ENCODE measurements at regions not wholly inside any gene's neighbourhood (a gene's known extent, or its start where the extent isn't known, plus 50 kb on each side); places are given as distances from the start of the nearest gene placed in this dataset.

- Histone ChIP-seq H3K27me3 (no peaks in the 10 kb centered on the region), H3K27ac (no peak overlapping the region), H3K36me3 (replicated peaks in 1 of 2; ENCODE audit: insufficient read depth in 1 of 2, low read depth in 2 of 2) (no peaks in the 10 kb centered on the region), H3K4me3 (no peak overlapping the region), H3K9me3 (no peaks in the 10 kb centered on the region), H3K4me1 (no peaks in the 10 kb centered on the region)
- ATAC-seq (no peak), DNase-seq (no peak)
- intact Hi-C loops (cut with DNase I) = no loop called here
- 67 to 75% methylated on average over 1 of the region's 1 CpG for WGBS, 2 donors
- no peak for TF ChIP-seq CTCF (IDR thresholded peaks at IDR 0.05)
- TF ChIP-seq POLR2A (IDR thresholded peaks at IDR 0.05) = no peak
These were observed 356.6 kb downstream of the TDRD3 start for GRCh38 chr13:60753641-60754040.

DNA sequence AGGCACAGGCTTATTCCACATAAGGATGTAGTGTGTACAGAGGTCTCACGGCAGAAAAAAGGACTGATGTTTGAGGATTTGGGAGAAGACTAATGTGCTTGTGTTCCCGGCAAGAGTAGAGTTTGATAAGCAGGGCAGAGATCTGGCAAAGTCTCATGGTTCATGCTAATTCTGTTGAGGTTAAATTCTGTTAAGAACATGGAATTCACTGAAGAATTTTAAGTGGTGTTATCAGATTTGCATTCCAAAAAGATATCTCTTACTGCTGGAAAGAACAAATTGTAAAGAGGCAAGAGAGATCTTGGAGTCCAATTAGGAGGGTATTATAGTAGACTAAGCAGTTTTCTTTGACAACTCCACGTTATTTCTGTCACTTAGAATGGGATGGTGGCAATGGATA lies 348.3 kb downstream of the TDRD3 start:
- TF ChIP-seq POLR2A (IDR thresholded peaks at IDR 0.05) = no peak
- TF ChIP-seq CTCF (IDR thresholded peaks at IDR 0.05) = no peak
- Histone ChIP-seq H3K4me3 (no peak overlapping the region), H3K27ac (no peak overlapping the region), H3K36me3 (replicated peaks in 1 of 2; ENCODE audit: insufficient read depth in 1 of 2, low read depth in 2 of 2) (no peaks in the 10 kb centered on the region), H3K9me3 (no peaks in the 10 kb centered on the region), H3K4me1 (no peaks in the 10 kb centered on the region), H3K27me3 (no peaks in the 10 kb centered on the region)
- ATAC-seq (no peak), DNase-seq (no peak)
- intact Hi-C loops (cut with DNase I) = no loop called here
- 37 to 41% methylated on average over 3 of the region's 3 CpGs for WGBS, 2 donors

- no peak for DNase-seq
- Histone ChIP-seq H3K4me1 (no peaks in the 10 kb centered on the region), H3K36me3 (replicated peaks in 1 of 2; ENCODE audit: insufficient read depth in 1 of 2, low read depth in 2 of 2) (no peaks in the 10 kb centered on the region), H3K27ac (no peak overlapping the region), H3K4me3 (no peak overlapping the region), H3K27me3 (no peaks in the 10 kb centered on the region), H3K9me3 (no peaks in the 10 kb centered on the region)
- no peak for ATAC-seq
- no peak for TF ChIP-seq POLR2A (IDR thresholded peaks at IDR 0.05)
- TF ChIP-seq CTCF (IDR thresholded peaks at IDR 0.05) = no peak
- intact Hi-C loops (cut with DNase I) = no loop called here
These were observed 336.9 kb downstream of the TDRD3 start for GRCh38 chr13:60733933-60734332.

- 36 to 82% methylated on average over 2 of the region's 2 CpGs for WGBS, 2 donors
- H3K27me3 ChIP-seq = no peaks in the 10 kb centered on the region
- no peaks in the 10 kb centered on the region for H3K36me3 ChIP-seq (replicated peaks in 1 of 2; ENCODE audit: insufficient read depth in 1 of 2, low read depth in 2 of 2)
- DNase-seq (no peak), ATAC-seq (no peak)
- no peak for TF ChIP-seq POLR2A (IDR thresholded peaks at IDR 0.05)
- TF ChIP-seq CTCF (IDR thresholded peaks at IDR 0.05) = no peak
- intact Hi-C loops (cut with DNase I) = no loop called here
- no peak overlapping the region for H3K27ac ChIP-seq
- no peaks in the 10 kb centered on the region for H3K4me1 ChIP-seq
- H3K4me3 ChIP-seq = no peak overlapping the region
- no peaks in the 10 kb centered on the region for H3K9me3 ChIP-seq
These were observed 330.1 kb downstream of the TDRD3 start for GRCh38 chr13:60727140-60727539.

- 89 to 91% methylated on average over 3 of the region's 3 CpGs for WGBS, 2 donors
- DNase-seq (no peak), ATAC-seq (no peak)
- Histone ChIP-seq H3K36me3 (replicated peaks in 1 of 2; ENCODE audit: insufficient read depth in 1 of 2, low read depth in 2 of 2) (no peaks in the 10 kb centered on the region), H3K9me3 (no peaks in the 10 kb centered on the region), H3K4me3 (no peak overlapping the region), H3K27ac (no peak overlapping the region), H3K4me1 (no peaks in the 10 kb centered on the region), H3K27me3 (no peaks in the 10 kb centered on the region)
- no peak for TF ChIP-seq POLR2A (IDR thresholded peaks at IDR 0.05)
- TF ChIP-seq CTCF (IDR thresholded peaks at IDR 0.05) = no peak
- intact Hi-C loops (cut with DNase I) = no loop called here
These were observed 324.0 kb downstream of the TDRD3 start for GRCh38 chr13:60721063-60721462.

All from body of pancreas (tissue), 4 donors.